ENCODE measurements at regions not wholly inside any gene's neighbourhood (a gene's known extent, or its start where the extent isn't known, plus 50 kb on each side); places are given as distances from the start of the nearest gene placed in this dataset.

DNA sequence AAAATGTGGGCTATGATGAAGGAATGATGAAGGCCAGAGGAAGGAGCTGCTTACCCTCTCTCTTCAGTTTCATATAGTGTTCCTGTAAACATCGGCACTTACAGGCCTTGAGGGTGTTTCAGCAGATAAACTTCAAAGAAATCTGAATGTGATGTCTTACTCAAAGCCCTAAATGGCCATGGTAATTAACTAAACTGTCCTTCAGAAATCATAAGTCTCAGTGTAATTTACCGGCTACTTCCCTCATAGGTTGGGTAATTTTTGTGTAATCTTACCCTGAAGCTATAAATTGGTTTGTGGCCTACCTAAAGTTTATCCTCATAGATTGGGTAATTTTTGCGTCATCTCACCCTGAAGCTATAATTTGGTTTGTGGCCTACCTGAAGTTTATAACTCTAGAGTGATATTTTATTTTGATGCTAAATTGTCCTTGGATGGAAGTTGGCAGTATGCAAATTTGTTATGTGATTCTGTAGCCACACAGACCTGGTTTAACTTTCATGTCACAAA is 2700.3 kb downstream of the ARAP2 start:
- Histone ChIP-seq H3K9me3 (peaks cover 0 to 7% (median 5%) of the 10 kb centered on the region in 4 donors), H3K36me3 (no peaks in the 10 kb centered on the region), H3K4me1 (no peaks in the 10 kb centered on the region), H3K4me3 (no peak overlapping the region), H3K27ac (no peak overlapping the region), H3K27me3 (no peaks in the 10 kb centered on the region)
- WGBS, 2 donors: 93 to 95% methylated on average over 3 of the region's 3 CpGs
- DNase-seq: no peak
- TF ChIP-seq, protein P1, sequence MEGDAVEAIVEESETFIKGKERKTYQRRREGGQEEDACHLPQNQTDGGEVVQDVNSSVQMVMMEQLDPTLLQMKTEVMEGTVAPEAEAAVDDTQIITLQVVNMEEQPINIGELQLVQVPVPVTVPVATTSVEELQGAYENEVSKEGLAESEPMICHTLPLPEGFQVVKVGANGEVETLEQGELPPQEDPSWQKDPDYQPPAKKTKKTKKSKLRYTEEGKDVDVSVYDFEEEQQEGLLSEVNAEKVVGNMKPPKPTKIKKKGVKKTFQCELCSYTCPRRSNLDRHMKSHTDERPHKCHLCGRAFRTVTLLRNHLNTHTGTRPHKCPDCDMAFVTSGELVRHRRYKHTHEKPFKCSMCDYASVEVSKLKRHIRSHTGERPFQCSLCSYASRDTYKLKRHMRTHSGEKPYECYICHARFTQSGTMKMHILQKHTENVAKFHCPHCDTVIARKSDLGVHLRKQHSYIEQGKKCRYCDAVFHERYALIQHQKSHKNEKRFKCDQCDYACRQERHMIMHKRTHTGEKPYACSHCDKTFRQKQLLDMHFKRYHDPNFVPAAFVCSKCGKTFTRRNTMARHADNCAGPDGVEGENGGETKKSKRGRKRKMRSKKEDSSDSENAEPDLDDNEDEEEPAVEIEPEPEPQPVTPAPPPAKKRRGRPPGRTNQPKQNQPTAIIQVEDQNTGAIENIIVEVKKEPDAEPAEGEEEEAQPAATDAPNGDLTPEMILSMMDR (IDR thresholded peaks at IDR 0.05): no peak
- ATAC-seq (ENCODE audit: low FRiP score in 2 of 2): no peak

DNA sequence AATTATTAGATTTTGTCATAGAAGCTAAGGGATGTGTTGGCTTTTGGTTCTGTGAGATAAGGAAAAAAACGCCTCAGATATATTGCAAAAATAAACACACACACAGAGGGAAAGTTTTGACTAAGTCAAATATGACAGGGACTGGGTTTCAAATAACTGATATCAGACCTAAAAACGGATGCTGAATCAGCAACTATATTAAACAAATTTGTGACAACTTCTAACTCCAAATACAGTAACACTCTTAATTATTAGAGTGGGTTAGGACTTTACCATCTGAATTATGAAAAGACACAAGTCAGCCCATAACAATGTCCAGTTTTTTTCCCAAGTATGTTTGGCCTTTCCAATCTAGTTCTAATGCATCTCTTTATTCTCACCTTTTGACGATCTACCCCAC is 2693.1 kb downstream of the ARAP2 start:
- no peaks in the 10 kb centered on the region for H3K36me3 ChIP-seq
- 65 to 75% methylated on average over 3 of the region's 3 CpGs for WGBS, 2 donors
- no peaks in the 10 kb centered on the region for H3K9me3 ChIP-seq
- no peaks in the 10 kb centered on the region for H3K4me1 ChIP-seq
- TF ChIP-seq EP300 (IDR thresholded peaks at IDR 0.05) (no peak), POLR2A (IDR thresholded peaks at IDR 0.05) (no peak), POLR2AphosphoS5 (IDR thresholded peaks at IDR 0.05) (no peak)
- TF ChIP-seq, protein P1 (IDR thresholded peaks at IDR 0.05): no peak
- no peak for DNase-seq
- ATAC-seq (ENCODE audit: low FRiP score in 2 of 2): no peak
- H3K27me3 ChIP-seq: no peaks in the 10 kb centered on the region
- H3K4me3 ChIP-seq: no peak overlapping the region
- H3K27ac ChIP-seq: no peak overlapping the region

DNA sequence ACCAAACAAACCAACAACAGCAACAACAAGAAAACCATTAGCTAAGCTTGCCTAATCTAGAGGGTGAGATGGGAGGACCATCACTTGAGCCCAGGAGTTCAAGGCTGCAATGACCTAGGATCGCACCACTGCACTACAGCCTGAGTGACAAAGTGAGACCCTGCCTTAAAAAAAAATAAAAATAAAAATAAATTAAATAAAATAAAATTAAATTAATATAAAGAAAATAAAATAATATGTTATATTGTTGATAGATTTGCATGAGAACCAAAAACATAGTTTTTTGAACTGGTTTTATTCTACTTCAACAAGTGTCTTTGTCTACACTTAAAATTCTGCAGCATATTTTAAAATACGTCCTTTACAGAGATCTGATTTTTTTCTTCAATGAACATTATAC is 2683.1 kb downstream of the ARAP2 start:
- ATAC-seq (ENCODE audit: low FRiP score in 2 of 2) (no peak), DNase-seq (no peak)
- no peaks in the 10 kb centered on the region for H3K36me3 ChIP-seq
- H3K4me1 ChIP-seq: no peaks in the 10 kb centered on the region
- 86 to 89% methylated on average over 2 of the region's 2 CpGs for WGBS, 2 donors
- no peak overlapping the region for H3K4me3 ChIP-seq
- no peaks in the 10 kb centered on the region for H3K9me3 ChIP-seq
- TF ChIP-seq POLR2AphosphoS5 (IDR thresholded peaks at IDR 0.05) (no peak), POLR2A (IDR thresholded peaks at IDR 0.05) (no peak), EP300 (IDR thresholded peaks at IDR 0.05) (no peak)
- TF ChIP-seq, protein P1 (IDR thresholded peaks at IDR 0.05): no peak
- no peaks in the 10 kb centered on the region for H3K27me3 ChIP-seq
- H3K27ac ChIP-seq: no peak overlapping the region

DNA sequence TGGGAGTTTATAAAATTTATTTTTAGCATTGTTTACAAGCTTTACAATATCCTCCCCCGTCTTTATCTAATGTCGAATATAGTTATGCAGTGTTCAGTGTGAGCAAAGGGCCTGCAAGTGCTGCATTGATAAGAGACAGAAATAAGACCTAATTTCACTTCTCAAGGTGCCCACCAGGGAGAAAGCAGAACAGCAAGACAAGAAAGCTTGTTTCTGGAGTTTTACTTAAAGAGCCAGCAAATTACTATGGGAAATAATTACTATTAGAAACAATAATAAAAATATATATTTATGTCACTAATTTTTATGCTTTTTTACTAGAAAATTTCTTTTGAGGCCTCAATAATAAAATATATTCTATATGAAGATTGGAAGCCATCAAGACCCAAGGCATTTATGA is 2677.7 kb downstream of the ARAP2 start:
- DNase-seq (no peak), ATAC-seq (ENCODE audit: low FRiP score in 2 of 2) (no peak)
- Histone ChIP-seq H3K9me3 (no peaks in the 10 kb centered on the region), H3K27ac (no peak overlapping the region), H3K36me3 (no peaks in the 10 kb centered on the region), H3K4me3 (no peak overlapping the region), H3K27me3 (no peaks in the 10 kb centered on the region), H3K4me1 (no peaks in the 10 kb centered on the region)
- WGBS, 2 donors: 83 to 85% methylated on average over 2 of the region's 2 CpGs
- TF ChIP-seq, protein P1 (IDR thresholded peaks at IDR 0.05): no peak

DNA sequence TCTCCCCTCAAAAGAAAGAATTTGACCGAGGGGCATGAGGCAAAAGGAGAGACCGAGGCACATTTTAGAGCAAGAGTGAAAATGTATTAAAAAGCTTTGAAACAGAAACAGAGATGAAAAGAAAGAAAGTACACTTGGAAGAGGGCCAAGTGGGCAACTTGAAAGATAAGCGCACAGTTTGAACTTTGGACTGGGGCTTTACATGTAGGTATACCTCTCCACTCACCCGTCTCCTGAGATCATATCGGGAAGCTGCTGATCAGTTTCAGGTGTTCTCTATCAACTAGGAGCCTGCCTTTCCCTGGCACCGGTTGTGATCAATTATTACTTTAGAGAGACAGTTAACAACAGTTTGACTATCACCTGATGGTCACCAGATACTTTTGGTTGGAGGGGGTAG is 2666.5 kb downstream of the ARAP2 start:
- Histone ChIP-seq H3K27me3 (no peaks in the 10 kb centered on the region), H3K4me1 (no peaks in the 10 kb centered on the region), H3K9me3 (no peaks in the 10 kb centered on the region), H3K36me3 (no peaks in the 10 kb centered on the region), H3K4me3 (no peak overlapping the region), H3K27ac (no peak overlapping the region)
- no peak for TF ChIP-seq POLR2AphosphoS5 (IDR thresholded peaks at IDR 0.05)
- DNase-seq: no peak
- 64 to 65% methylated on average over 6 of the region's 6 CpGs for WGBS, 2 donors
- no peak for ATAC-seq (ENCODE audit: low FRiP score in 2 of 2)
